HCT116 (cell line): ENCODE measurements at regions not wholly inside any gene's neighbourhood (a gene's known extent, or its start where the extent isn't known, plus 50 kb on each side); places are given as distances from the start of the nearest gene placed in this dataset.

Source experiments
- CEBPB ChIP-seq: IDR thresholded peaks from 2 replicates; pipeline ENCODE4 v1.6.1; 2012; ENCODE audit warnings: low read depth
- CTCF ChIP-seq, 3 experiments: fragments of 200-600 bp in 1 of 3; sonication (generic) in 1 of 3; IDR thresholded peaks in 2 of 3; conservative IDR thresholded peaks in 1 of 3; 2 replicates each; pipeline ENCODE4 v1.5.1; 2012 to 2017; ENCODE audit warnings: low read depth in 2 of 3, low read length in 2 of 3, antibody characterized with exemption in 1 of 3, borderline replicate concordance in 1 of 3, control low read depth in 1 of 3, mild to moderate bottlenecking in 1 of 3, mixed read lengths in 1 of 3, mixed run types in 1 of 3, moderate library complexity in 1 of 3; ENCODE audit not compliant: insufficient read depth in 1 of 3
- ELF1 ChIP-seq: IDR thresholded peaks from 2 replicates; pipeline ENCODE4 v1.6.1; 2012; ENCODE audit warnings: low read depth, borderline replicate concordance
- EZH2 ChIP-seq: fragments of 200-600 bp; sonication (generic); IDR thresholded peaks from 2 replicates; pipeline ENCODE4 v1.6.1; 2017; ENCODE audit warnings: antibody characterized with exemption, mixed run types
- JUND ChIP-seq: IDR thresholded peaks from 2 replicates; pipeline ENCODE4 v1.6.1; 2012
- POLR2A ChIP-seq: IDR thresholded peaks from 2 replicates; pipeline ENCODE4 v1.7.0; 2011; ENCODE audit warnings: borderline replicate concordance; ENCODE audit not compliant: insufficient read depth, insufficient read length; ENCODE audit errors: extremely low read depth
- POLR2AphosphoS5 ChIP-seq: IDR thresholded peaks from 2 replicates; pipeline ENCODE4 v1.6.1; 2011; ENCODE audit warnings: mild to moderate bottlenecking, low read depth, low read length, moderate library complexity
- RAD21 ChIP-seq: IDR thresholded peaks from 2 replicates; pipeline ENCODE4 v1.6.1; 2012; ENCODE audit warnings: low read depth, mild to moderate bottlenecking
- REST ChIP-seq: IDR thresholded peaks from 2 replicates; pipeline ENCODE4 v1.6.1; 2012; ENCODE audit warnings: low read depth
- ZBTB33 ChIP-seq: IDR thresholded peaks from 2 replicates; pipeline ENCODE4 v1.6.1; 2011; ENCODE audit warnings: mild to moderate bottlenecking, low read length, moderate library complexity; ENCODE audit not compliant: insufficient replicate concordance; ENCODE audit errors: extremely low read depth
- ZNF274 ChIP-seq: fragments of 200-500 bp; sonication (Bioruptor generic); IDR thresholded peaks from 2 replicates; pipeline ENCODE4 v1.6.1; 2014; ENCODE audit warnings: mild to moderate bottlenecking, low read depth, low read length, inconsistent platforms

- TF ChIP-seq POLR2AphosphoS5, result no peak
- no peak for TF ChIP-seq RAD21
- no peak for TF ChIP-seq JUND
- no peak for TF ChIP-seq ELF1
- TF ChIP-seq ZBTB33, result no peak
- no peak for TF ChIP-seq EZH2
- TF ChIP-seq POLR2A, result no peak
- TF ChIP-seq CEBPB, result no peak
- TF ChIP-seq CTCF (IDR thresholded peaks at IDR 0.05 in 2 of 3, conservative IDR thresholded peaks at IDR 0.05 in 1 of 3; ENCODE audit: borderline replicate concordance in 1 of 3, insufficient read depth in 1 of 3, low read depth in 2 of 3, low read length in 2 of 3), result no peak
- TF ChIP-seq REST, result no peak
- TF ChIP-seq ZNF274, result no peak
Measured at GRCh38 chr11:80562523-80563125, 1121.8 kb upstream of the TENM4 start.
